GM23338 (cell line): ENCODE measurements at regions not wholly inside any gene's neighbourhood (a gene's known extent, or its start where the extent isn't known, plus 50 kb on each side); places are given as distances from the start of the nearest gene placed in this dataset.

Source experiments
- ATAC-seq: fragments of 200-7000 bp; cut with Tn5 transposase; 3 replicates; pipeline ENCODE4 v1.9.1; 2020
- DNase-seq: peaks from one replicate; pipeline ENCODE4 v3.0.0-alpha.2; 2015; ENCODE audit warnings: low spot score
- H2AFZ ChIP-seq: fragments of 200-600 bp; sonication (generic); 2 replicates; pipeline ENCODE4 v1.8.0; 2016; ENCODE audit warnings: antibody characterized with exemption, mild to moderate bottlenecking, moderate library complexity
- H3F3A ChIP-seq: fragments of 200-600 bp; sonication (generic); replicated peaks from 2 replicates; pipeline ENCODE4 v1.8.0; 2017; ENCODE audit warnings: antibody characterized with exemption, mixed run types, low read depth
- H3K27ac ChIP-seq: fragments of 200-600 bp; sonication (generic); 2 replicates; pipeline ENCODE4 v1.6.1; 2016; ENCODE audit warnings: low read depth
- H3K27me3 ChIP-seq: fragments of 200-600 bp; sonication (generic); 2 replicates; pipeline ENCODE4 v1.8.0; 2016; ENCODE audit warnings: mild to moderate bottlenecking, mixed run types, moderate library complexity; ENCODE audit not compliant: insufficient read depth
- H3K36me3 ChIP-seq: fragments of 200-600 bp; sonication (generic); 2 replicates; pipeline ENCODE4 v1.8.0; 2016; ENCODE audit warnings: mild to moderate bottlenecking; ENCODE audit not compliant: insufficient read depth
- H3K4me1 ChIP-seq: fragments of 200-600 bp; sonication (generic); 2 replicates; pipeline ENCODE4 v1.8.0; 2016; ENCODE audit warnings: mild to moderate bottlenecking, moderate library complexity; ENCODE audit not compliant: insufficient read depth
- H3K4me2 ChIP-seq: fragments of 200-600 bp; sonication (generic); 2 replicates; pipeline ENCODE4 v1.7.1; 2017; ENCODE audit warnings: mixed run types
- H3K4me3 ChIP-seq: fragments of 200-600 bp; sonication (generic); 2 replicates; pipeline ENCODE4 v1.6.1; 2016; ENCODE audit warnings: mixed run types
- H3K79me2 ChIP-seq: fragments of 200-600 bp; sonication (generic); replicated peaks from 2 replicates; pipeline ENCODE4 v1.8.0; 2017; ENCODE audit warnings: mild to moderate bottlenecking; ENCODE audit not compliant: insufficient read depth
- H3K9me2 ChIP-seq: fragments of 200-600 bp; sonication (generic); 2 replicates; pipeline ENCODE4 v1.8.0; 2017; ENCODE audit not compliant: insufficient read depth
- H4K20me1 ChIP-seq: fragments of 200-600 bp; sonication (generic); replicated peaks from 2 replicates; pipeline ENCODE4 v1.8.0; 2017; ENCODE audit warnings: mild to moderate bottlenecking; ENCODE audit not compliant: insufficient read depth
- H3K27ac Mint-ChIP-seq: 2 replicates; pipeline ENCODE4 v1.8.0; 2020; ENCODE audit warnings: inconsistent platforms, mild to moderate bottlenecking, moderate library complexity, mixed read lengths
- H3K27me3 Mint-ChIP-seq: 3 replicates; pipeline ENCODE4 v1.8.0; 2022; ENCODE audit warnings: low read depth, mild to moderate bottlenecking, moderate library complexity, mixed read lengths, inconsistent platforms; ENCODE audit not compliant: insufficient read depth, poor library complexity
- H3K36me3 Mint-ChIP-seq: 3 replicates; pipeline ENCODE4 v1.8.0; 2021; ENCODE audit warnings: low read depth, mild to moderate bottlenecking, inconsistent platforms, moderate library complexity, mixed read lengths
- H3K4me1 Mint-ChIP-seq: 3 replicates; pipeline ENCODE4 v1.8.0; 2020; ENCODE audit warnings: mild to moderate bottlenecking, inconsistent platforms, mixed read lengths
- H3K4me3 Mint-ChIP-seq: 3 replicates; pipeline ENCODE4 v1.8.0; 2021; ENCODE audit warnings: moderate library complexity, mild to moderate bottlenecking, inconsistent platforms, mixed read lengths
- H3K9me3 Mint-ChIP-seq: 3 replicates; pipeline ENCODE4 v1.8.0; 2020; ENCODE audit warnings: moderate library complexity, mild to moderate bottlenecking, inconsistent platforms, mixed read lengths
- CREB1 ChIP-seq: fragments of 250-450 bp; sonication (Bioruptor Pico); IDR thresholded peaks from 2 replicates; pipeline ENCODE4 v1.5.0; 2020; ENCODE audit warnings: low read depth, mild to moderate bottlenecking, moderate library complexity
- EZH2 ChIP-seq: fragments of 200-600 bp; sonication (generic); IDR thresholded peaks from one replicate; pipeline ENCODE4 v1.8.0; 2017; ENCODE audit warnings: antibody characterized with exemption, mild to moderate bottlenecking, low read depth; ENCODE audit not compliant: unreplicated experiment
- EZH2phosphoT487 ChIP-seq: fragments of 200-600 bp; sonication (generic); IDR thresholded peaks from one replicate; pipeline ENCODE4 v1.8.1; 2018; ENCODE audit warnings: antibody characterized with exemption; ENCODE audit not compliant: unreplicated experiment
- JUNB ChIP-seq: IDR thresholded peaks from one replicate; pipeline ENCODE4 v1.6.1; 2016; ENCODE audit warnings: antibody characterized with exemption; ENCODE audit not compliant: unreplicated experiment
- NANOG ChIP-seq: IDR thresholded peaks from 2 replicates; pipeline ENCODE4 v1.6.1; 2016; ENCODE audit warnings: antibody characterized with exemption, borderline replicate concordance
- POLR2AphosphoS5 ChIP-seq: IDR thresholded peaks from 2 replicates; pipeline ENCODE4 v1.6.1; 2016; ENCODE audit warnings: antibody characterized with exemption, low read depth
- STAT1 ChIP-seq: IDR thresholded peaks from one replicate; pipeline ENCODE4 v1.6.1; 2016; ENCODE audit warnings: antibody characterized with exemption; ENCODE audit not compliant: unreplicated experiment
- ZNF114 ChIP-seq: fragments of 250-450 bp; sonication (Bioruptor Pico); IDR thresholded peaks from 2 replicates; pipeline ENCODE4 v1.5.0; 2020; ENCODE audit warnings: mild to moderate bottlenecking, moderate library complexity
- ZNF331 ChIP-seq: fragments of 250-450 bp; sonication (Bioruptor Pico); IDR thresholded peaks from 2 replicates; pipeline ENCODE4 v1.5.0; 2020; ENCODE audit warnings: low read depth, mild to moderate bottlenecking, moderate library complexity
- TF ChIP-seq, protein P1 (sequence below): fragments of 250-450 bp; sonication (Bioruptor Pico); IDR thresholded peaks from 2 replicates; pipeline ENCODE4 v1.5.0; 2020; ENCODE audit warnings: mild to moderate bottlenecking, moderate library complexity

DNA sequence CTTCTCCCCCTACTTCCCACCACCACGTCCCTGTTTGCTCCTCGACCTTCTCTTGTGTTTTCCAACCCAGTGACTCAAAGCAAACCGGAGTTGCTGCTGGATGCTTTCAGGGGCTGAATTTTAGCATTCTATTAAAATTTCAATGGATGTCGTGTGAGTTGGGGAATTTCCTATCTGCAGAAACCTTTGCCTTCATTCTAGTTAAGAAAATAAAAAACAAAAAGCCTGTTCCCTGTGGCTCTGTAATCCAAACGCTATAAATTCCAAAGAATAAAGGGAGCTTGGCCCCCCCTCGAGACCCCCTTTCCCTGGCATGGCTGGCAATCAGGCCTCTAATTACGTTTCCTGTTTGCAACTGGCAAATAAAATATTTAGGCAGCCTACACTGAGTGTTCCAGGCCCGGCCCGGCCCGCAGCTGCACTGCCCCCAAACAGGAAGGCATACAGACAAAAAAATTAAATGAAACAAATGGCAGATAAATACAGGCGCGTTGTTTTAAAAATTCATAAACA, 139.4 kb upstream of the PPP1R26 start:
- no peaks in the 10 kb centered on the region for H3K36me3 Mint-ChIP-seq
- Histone ChIP-seq H3K9me2 (no peaks in the 10 kb centered on the region; the same call in 1 of the 2 replicates), H3F3A (peaks cover 21% of the 10 kb centered on the region), H3K27ac (peak overlapping the region; percentile 96), H3K36me3 (no peaks in the 10 kb centered on the region), H3K4me2 (peak overlapping the region; percentile 44), H4K20me1 (no peaks in the 10 kb centered on the region), H3K4me3 (no peak overlapping the region), H3K27me3 (no peaks in the 10 kb centered on the region), H2AFZ (no peak overlapping the region), H3K79me2 (no peaks in the 10 kb centered on the region), H3K4me1 (peaks cover 23% of the 10 kb centered on the region)
- H3K27me3 Mint-ChIP-seq = peaks cover 26% of the 10 kb centered on the region
- TF ChIP-seq CREB1 (CRISPR knock-in tag) (no peak), ZNF114 (CRISPR knock-in tag) (no peak), EZH2 (no peak), JUNB (no peak), ZNF331 (CRISPR knock-in tag) (no peak), NANOG (0 out of 2 replicates have a peak, but pooled peaks have one; percentile 35), STAT1 (no peak), EZH2phosphoT487 (no peak), POLR2AphosphoS5 (peak; percentile 54; the same call in 1 of the 2 replicates)
- TF ChIP-seq, protein P1, sequence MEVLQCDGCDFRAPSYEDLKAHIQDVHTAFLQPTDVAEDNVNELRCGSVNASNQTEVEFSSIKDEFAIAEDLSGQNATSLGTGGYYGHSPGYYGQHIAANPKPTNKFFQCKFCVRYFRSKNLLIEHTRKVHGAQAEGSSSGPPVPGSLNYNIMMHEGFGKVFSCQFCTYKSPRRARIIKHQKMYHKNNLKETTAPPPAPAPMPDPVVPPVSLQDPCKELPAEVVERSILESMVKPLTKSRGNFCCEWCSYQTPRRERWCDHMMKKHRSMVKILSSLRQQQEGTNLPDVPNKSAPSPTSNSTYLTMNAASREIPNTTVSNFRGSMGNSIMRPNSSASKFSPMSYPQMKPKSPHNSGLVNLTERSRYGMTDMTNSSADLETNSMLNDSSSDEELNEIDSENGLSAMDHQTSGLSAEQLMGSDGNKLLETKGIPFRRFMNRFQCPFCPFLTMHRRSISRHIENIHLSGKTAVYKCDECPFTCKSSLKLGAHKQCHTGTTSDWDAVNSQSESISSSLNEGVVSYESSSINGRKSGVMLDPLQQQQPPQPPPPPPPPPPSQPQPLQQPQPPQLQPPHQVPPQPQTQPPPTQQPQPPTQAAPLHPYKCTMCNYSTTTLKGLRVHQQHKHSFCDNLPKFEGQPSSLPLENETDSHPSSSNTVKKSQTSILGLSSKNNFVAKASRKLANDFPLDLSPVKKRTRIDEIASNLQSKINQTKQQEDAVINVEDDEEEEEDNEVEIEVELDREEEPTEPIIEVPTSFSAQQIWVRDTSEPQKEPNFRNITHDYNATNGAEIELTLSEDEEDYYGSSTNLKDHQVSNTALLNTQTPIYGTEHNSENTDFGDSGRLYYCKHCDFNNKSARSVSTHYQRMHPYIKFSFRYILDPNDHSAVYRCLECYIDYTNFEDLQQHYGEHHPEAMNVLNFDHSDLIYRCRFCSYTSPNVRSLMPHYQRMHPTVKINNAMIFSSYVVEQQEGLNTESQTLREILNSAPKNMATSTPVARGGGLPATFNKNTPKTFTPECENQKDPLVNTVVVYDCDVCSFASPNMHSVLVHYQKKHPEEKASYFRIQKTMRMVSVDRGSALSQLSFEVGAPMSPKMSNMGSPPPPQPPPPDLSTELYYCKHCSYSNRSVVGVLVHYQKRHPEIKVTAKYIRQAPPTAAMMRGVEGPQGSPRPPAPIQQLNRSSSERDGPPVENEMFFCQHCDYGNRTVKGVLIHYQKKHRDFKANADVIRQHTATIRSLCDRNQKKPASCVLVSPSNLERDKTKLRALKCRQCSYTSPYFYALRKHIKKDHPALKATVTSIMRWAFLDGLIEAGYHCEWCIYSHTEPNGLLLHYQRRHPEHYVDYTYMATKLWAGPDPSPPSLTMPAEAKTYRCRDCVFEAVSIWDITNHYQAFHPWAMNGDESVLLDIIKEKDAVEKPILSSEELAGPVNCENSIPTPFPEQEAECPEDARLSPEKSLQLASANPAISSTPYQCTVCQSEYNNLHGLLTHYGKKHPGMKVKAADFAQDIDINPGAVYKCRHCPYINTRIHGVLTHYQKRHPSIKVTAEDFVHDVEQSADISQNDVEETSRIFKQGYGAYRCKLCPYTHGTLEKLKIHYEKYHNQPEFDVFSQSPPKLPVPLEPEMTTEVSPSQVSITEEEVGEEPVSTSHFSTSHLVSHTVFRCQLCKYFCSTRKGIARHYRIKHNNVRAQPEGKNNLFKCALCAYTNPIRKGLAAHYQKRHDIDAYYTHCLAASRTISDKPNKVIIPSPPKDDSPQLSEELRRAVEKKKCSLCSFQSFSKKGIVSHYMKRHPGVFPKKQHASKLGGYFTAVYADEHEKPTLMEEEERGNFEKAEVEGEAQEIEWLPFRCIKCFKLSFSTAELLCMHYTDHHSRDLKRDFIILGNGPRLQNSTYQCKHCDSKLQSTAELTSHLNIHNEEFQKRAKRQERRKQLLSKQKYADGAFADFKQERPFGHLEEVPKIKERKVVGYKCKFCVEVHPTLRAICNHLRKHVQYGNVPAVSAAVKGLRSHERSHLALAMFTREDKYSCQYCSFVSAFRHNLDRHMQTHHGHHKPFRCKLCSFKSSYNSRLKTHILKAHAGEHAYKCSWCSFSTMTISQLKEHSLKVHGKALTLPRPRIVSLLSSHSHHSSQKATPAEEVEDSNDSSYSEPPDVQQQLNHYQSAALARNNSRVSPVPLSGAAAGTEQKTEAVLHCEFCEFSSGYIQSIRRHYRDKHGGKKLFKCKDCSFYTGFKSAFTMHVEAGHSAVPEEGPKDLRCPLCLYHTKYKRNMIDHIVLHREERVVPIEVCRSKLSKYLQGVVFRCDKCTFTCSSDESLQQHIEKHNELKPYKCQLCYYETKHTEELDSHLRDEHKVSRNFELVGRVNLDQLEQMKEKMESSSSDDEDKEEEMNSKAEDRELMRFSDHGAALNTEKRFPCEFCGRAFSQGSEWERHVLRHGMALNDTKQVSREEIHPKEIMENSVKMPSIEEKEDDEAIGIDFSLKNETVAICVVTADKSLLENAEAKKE (CRISPR knock-in tag) = peak; percentile 97
- H3K27ac Mint-ChIP-seq = peak overlapping the region; percentile 97
- peak; percentile 76 for DNase-seq
- peak overlapping the region; percentile 40 for H3K4me3 Mint-ChIP-seq
- ATAC-seq = peak; percentile 51
- H3K9me3 Mint-ChIP-seq = no peaks in the 10 kb centered on the region
- H3K4me1 Mint-ChIP-seq = peaks cover 33% of the 10 kb centered on the region
